ENCODE measurements at regions not wholly inside any gene's neighbourhood (a gene's known extent, or its start where the extent isn't known, plus 50 kb on each side); places are given as distances from the start of the nearest gene placed in this dataset.

DNA sequence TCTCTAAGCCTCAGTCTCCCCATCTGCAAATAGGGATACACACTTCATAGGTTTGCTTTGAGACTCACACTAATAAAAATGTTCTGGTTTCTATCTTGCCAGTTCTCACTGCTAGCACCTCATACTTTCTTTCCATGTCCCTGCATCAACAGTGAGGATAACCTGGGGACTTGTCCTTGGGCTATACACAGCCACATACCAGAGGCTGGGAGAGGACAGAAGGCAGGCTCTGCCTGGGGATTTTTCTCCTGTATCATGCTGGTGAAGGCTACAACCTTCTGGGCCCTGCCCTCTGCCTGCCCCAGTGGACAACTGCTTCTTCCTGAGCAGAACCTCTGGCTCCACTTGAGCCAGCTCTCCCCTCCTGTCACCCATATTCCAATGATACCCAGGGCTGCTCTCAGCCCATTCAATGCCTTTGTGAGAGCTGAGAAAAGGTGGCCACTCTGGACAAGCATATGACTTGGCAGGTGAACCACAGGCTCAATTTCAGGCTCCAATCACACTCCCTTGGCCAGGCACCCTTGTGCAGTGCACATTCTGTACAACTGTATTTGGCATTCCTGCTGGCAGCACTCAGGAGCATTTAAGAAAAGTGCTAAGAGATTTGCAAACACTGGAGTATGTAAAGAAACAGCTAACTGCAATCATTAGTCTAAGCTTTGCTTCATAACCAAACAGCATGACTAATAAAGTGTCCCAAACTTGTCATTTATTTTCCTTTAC is 135.8 kb upstream of the VRK1 start:
- Histone ChIP-seq H3K4ac (ENCODE audit: low read length) (no peak overlapping the region), H3K14ac (ENCODE audit: low read length) (no peak overlapping the region), H4K8ac (ENCODE audit: low read depth, low read length) (no peak overlapping the region), H2AFZ (ENCODE audit: low read length) (no peak overlapping the region), H2BK5ac (ENCODE audit: low read length) (no peak overlapping the region), H3K36me3 (replicated peaks in 1 of 2; ENCODE audit: control insufficient read depth in 2 of 2, insufficient read depth in 2 of 2, low read length in 2 of 2) (no peaks in the 10 kb centered on the region), H2BK120ac (ENCODE audit: low read depth, low read length) (no peak overlapping the region), H4K91ac (ENCODE audit: low read depth, low read length, poor library complexity) (no peak overlapping the region), H3K18ac (ENCODE audit: low read length) (no peak overlapping the region), H3K23ac (ENCODE audit: low read depth, low read length, poor library complexity) (no peak overlapping the region), H3K79me1 (ENCODE audit: low read depth, low read length) (no peaks in the 10 kb centered on the region), H3K9me3 (replicated peaks in 1 of 2; ENCODE audit: control insufficient read depth in 2 of 2, insufficient read depth in 1 of 2, low read depth in 1 of 2, low read length in 2 of 2) (peaks cover 0 to 2% of the 10 kb centered on the region in 2 donors), H3K4me3 (ENCODE audit: low read length in 2 of 2) (no peak overlapping the region), H3K9ac (ENCODE audit: low read depth, low read length, poor library complexity) (no peak overlapping the region), H2BK15ac (ENCODE audit: low read length) (no peak overlapping the region), H2BK12ac (ENCODE audit: low read length) (no peak overlapping the region), H2AK5ac (ENCODE audit: low read depth, low read length) (no peak overlapping the region), H3K4me1 (ENCODE audit: control insufficient read depth in 2 of 2, insufficient read depth in 1 of 2, low read depth in 1 of 2, low read length in 2 of 2) (peaks cover 0 to 2% of the 10 kb centered on the region in 2 donors), H3K27me3 (ENCODE audit: control insufficient read depth in 3 of 3, insufficient read depth in 3 of 3, low read depth in 1 of 3, low read length in 3 of 3) (peaks cover 0 to 8% (median 2%) of the 10 kb centered on the region in 3 experiments), H3K27ac (replicated peaks; ENCODE audit: low read length) (no peak overlapping the region), H3K4me2 (ENCODE audit: insufficient read depth, low read length, poor library complexity, severe bottlenecking) (no peak overlapping the region)
- no peak for DNase-seq (ENCODE audit: low spot score)

DNA sequence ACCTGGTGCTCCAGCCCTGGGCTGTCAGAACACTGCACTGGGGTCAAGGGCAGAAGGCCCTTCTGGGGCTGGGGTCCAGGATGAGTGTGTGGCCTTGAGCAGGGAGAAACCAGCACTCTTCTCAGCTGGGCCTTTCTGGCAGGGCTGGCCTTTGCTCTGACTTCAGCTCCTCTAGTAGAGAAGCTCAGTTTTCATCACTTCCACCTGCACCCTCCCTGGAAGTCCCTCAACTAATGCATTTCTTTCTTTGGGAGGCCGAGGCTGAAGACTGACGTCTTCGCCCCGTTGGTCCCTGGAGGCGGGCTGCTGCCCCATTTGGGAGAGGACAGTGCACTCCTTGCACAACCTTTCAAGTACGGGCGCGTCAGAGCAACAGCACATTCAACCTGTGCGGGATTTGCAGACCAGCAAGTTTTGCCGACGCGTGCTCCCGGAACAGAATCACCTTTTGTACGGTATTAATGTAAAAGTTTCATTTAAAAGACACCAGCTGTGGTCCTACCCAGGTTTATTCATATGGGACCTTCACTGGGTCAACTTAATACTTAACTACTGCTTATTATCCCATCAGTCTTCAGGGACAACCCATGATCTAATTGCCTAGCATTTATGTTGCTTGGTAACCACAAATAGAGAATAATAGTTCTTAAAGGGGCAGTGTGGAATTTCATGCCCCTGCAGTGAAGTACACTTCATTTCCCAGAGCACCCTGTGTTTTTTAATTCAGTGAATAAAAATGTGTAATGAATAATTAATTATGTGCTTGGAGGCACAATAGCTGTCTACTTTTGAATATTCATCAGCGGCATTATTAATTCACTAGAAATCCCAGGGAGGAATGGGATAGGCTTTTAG is 134.8 kb upstream of the VRK1 start:
- Histone ChIP-seq H3K9me3 (replicated peaks in 1 of 2; ENCODE audit: control insufficient read depth in 2 of 2, insufficient read depth in 1 of 2, low read depth in 1 of 2, low read length in 2 of 2) (peaks cover 0 to 2% of the 10 kb centered on the region in 2 donors), H3K9ac (ENCODE audit: low read depth, low read length, poor library complexity) (no peak overlapping the region), H3K18ac (ENCODE audit: low read length) (no peak overlapping the region), H2AFZ (ENCODE audit: low read length) (no peak overlapping the region), H2BK12ac (ENCODE audit: low read length) (no peak overlapping the region), H3K4me3 (ENCODE audit: low read length in 2 of 2) (peak overlapping the region in 1 of 2 donors; percentile 16), H3K27ac (replicated peaks; ENCODE audit: low read length) (no peak overlapping the region), H3K79me1 (ENCODE audit: low read depth, low read length) (no peaks in the 10 kb centered on the region), H3K36me3 (replicated peaks in 1 of 2; ENCODE audit: control insufficient read depth in 2 of 2, insufficient read depth in 2 of 2, low read length in 2 of 2) (no peaks in the 10 kb centered on the region), H3K4me2 (ENCODE audit: insufficient read depth, low read length, poor library complexity, severe bottlenecking) (no peak overlapping the region), H3K23ac (ENCODE audit: low read depth, low read length, poor library complexity) (no peak overlapping the region), H3K4ac (ENCODE audit: low read length) (no peak overlapping the region), H2BK15ac (ENCODE audit: low read length) (no peak overlapping the region), H3K4me1 (ENCODE audit: control insufficient read depth in 2 of 2, insufficient read depth in 1 of 2, low read depth in 1 of 2, low read length in 2 of 2) (peaks cover 0 to 2% of the 10 kb centered on the region in 2 donors), H3K27me3 (ENCODE audit: control insufficient read depth in 3 of 3, insufficient read depth in 3 of 3, low read depth in 1 of 3, low read length in 3 of 3) (peaks cover 0 to 8% (median 2%) of the 10 kb centered on the region in 3 experiments), H3K14ac (ENCODE audit: low read length) (no peak overlapping the region), H4K91ac (ENCODE audit: low read depth, low read length, poor library complexity) (no peak overlapping the region), H4K8ac (ENCODE audit: low read depth, low read length) (no peak overlapping the region), H2AK5ac (ENCODE audit: low read depth, low read length) (no peak overlapping the region), H2BK120ac (ENCODE audit: low read depth, low read length) (no peak overlapping the region), H2BK5ac (ENCODE audit: low read length) (no peak overlapping the region)
- no CpG with 5 or more reads among the region's 15 CpGs for WGBS, 2 donors (ENCODE audit: extremely low coverage in 2 of 2, insufficient read length in 2 of 2, insufficient replicate concordance in 1 of 2)
- DNase-seq (ENCODE audit: low spot score) = no peak

DNA sequence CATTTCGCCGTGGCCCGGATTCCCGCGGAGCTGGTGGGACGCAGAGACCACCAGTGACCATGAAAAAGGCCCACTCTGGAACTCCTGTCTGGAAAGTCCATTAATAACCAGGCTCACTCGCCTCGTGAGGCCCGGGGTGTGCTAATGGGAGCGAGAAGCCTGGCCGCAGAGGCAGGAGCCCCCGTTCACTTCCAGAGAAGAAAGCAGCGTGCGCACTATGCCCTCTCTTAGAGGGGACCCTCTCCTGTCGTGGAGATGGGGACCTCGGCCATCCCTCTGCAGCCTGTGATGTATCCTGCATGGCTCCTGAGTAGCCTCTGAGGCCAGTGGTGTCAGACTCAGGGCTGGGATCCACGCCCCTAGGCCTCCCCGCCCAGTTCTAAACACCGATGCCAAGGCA is 134.1 kb upstream of the VRK1 start:
- Histone ChIP-seq H2AFZ (ENCODE audit: low read length) (no peak overlapping the region), H3K9ac (ENCODE audit: low read depth, low read length, poor library complexity) (no peak overlapping the region), H3K4me2 (ENCODE audit: insufficient read depth, low read length, poor library complexity, severe bottlenecking) (no peak overlapping the region), H2BK15ac (ENCODE audit: low read length) (no peak overlapping the region), H3K79me1 (ENCODE audit: low read depth, low read length) (no peaks in the 10 kb centered on the region), H3K14ac (ENCODE audit: low read length) (no peak overlapping the region), H2BK120ac (ENCODE audit: low read depth, low read length) (no peak overlapping the region), H3K4me1 (ENCODE audit: control insufficient read depth in 2 of 2, insufficient read depth in 1 of 2, low read depth in 1 of 2, low read length in 2 of 2) (peaks cover 0 to 2% of the 10 kb centered on the region in 2 donors), H3K27ac (replicated peaks; ENCODE audit: low read length) (no peak overlapping the region), H3K18ac (ENCODE audit: low read length) (no peak overlapping the region), H2AK5ac (ENCODE audit: low read depth, low read length) (no peak overlapping the region), H3K4me3 (ENCODE audit: low read length in 2 of 2) (no peak overlapping the region), H2BK12ac (ENCODE audit: low read length) (no peak overlapping the region), H3K23ac (ENCODE audit: low read depth, low read length, poor library complexity) (no peak overlapping the region), H4K8ac (ENCODE audit: low read depth, low read length) (no peak overlapping the region), H3K4ac (ENCODE audit: low read length) (no peak overlapping the region), H3K27me3 (ENCODE audit: control insufficient read depth in 3 of 3, insufficient read depth in 3 of 3, low read depth in 1 of 3, low read length in 3 of 3) (peaks cover 0 to 8% (median 2%) of the 10 kb centered on the region in 3 experiments), H3K9me3 (replicated peaks in 1 of 2; ENCODE audit: control insufficient read depth in 2 of 2, insufficient read depth in 1 of 2, low read depth in 1 of 2, low read length in 2 of 2) (peaks cover 0 to 2% of the 10 kb centered on the region in 2 donors), H4K91ac (ENCODE audit: low read depth, low read length, poor library complexity) (no peak overlapping the region), H2BK5ac (ENCODE audit: low read length) (no peak overlapping the region), H3K36me3 (replicated peaks in 1 of 2; ENCODE audit: control insufficient read depth in 2 of 2, insufficient read depth in 2 of 2, low read length in 2 of 2) (no peaks in the 10 kb centered on the region)
- DNase-seq (ENCODE audit: low spot score) = no peak
- no CpG with 5 or more reads among the region's 19 CpGs for WGBS, 2 donors (ENCODE audit: extremely low coverage in 2 of 2, insufficient read length in 2 of 2, insufficient replicate concordance in 1 of 2)

DNA sequence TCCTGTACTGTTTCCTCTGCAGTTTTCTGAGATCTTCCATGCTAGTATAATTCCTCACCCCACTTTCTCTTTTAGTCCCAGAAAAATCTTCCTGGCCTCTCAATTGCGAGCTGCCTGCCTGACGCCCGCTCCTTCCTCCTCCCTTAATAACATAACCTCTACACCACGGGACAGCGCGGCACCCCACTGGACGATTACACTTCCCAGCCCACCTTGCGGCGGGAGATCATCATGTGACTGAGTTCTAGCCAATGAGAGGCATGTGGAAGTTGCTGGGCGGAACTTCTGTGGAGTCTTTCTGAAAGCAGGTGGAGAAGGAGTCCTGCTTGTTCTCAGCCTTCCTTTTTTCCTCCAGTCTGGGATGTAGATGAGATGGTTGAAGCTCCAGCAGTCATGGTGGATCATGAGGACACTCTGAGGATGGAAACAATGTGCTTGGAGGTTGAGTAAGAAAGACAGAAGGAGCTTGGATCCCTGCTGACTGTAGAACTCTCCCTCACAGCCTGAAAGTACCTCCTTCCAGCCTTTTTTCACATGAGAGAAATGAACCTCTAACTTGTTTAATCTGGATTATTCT is 133.6 kb upstream of the VRK1 start:
- Histone ChIP-seq H2BK12ac (ENCODE audit: low read length) (no peak overlapping the region), H2AFZ (ENCODE audit: low read length) (no peak overlapping the region), H3K14ac (ENCODE audit: low read length) (no peak overlapping the region), H4K91ac (ENCODE audit: low read depth, low read length, poor library complexity) (no peak overlapping the region), H3K23ac (ENCODE audit: low read depth, low read length, poor library complexity) (no peak overlapping the region), H3K36me3 (replicated peaks in 1 of 2; ENCODE audit: control insufficient read depth in 2 of 2, insufficient read depth in 2 of 2, low read length in 2 of 2) (no peaks in the 10 kb centered on the region), H3K4me1 (ENCODE audit: control insufficient read depth in 2 of 2, insufficient read depth in 1 of 2, low read depth in 1 of 2, low read length in 2 of 2) (peaks cover 0 to 2% of the 10 kb centered on the region in 2 donors), H3K4ac (ENCODE audit: low read length) (no peak overlapping the region), H3K18ac (ENCODE audit: low read length) (no peak overlapping the region), H3K4me3 (ENCODE audit: low read length in 2 of 2) (no peak overlapping the region), H3K27me3 (ENCODE audit: control insufficient read depth in 3 of 3, insufficient read depth in 3 of 3, low read depth in 1 of 3, low read length in 3 of 3) (peaks cover 0 to 8% (median under 1%) of the 10 kb centered on the region in 3 experiments), H3K27ac (replicated peaks; ENCODE audit: low read length) (no peak overlapping the region), H2BK120ac (ENCODE audit: low read depth, low read length) (no peak overlapping the region), H3K9ac (ENCODE audit: low read depth, low read length, poor library complexity) (no peak overlapping the region), H2BK5ac (ENCODE audit: low read length) (no peak overlapping the region), H3K79me1 (ENCODE audit: low read depth, low read length) (no peaks in the 10 kb centered on the region), H3K4me2 (ENCODE audit: insufficient read depth, low read length, poor library complexity, severe bottlenecking) (no peak overlapping the region), H4K8ac (ENCODE audit: low read depth, low read length) (no peak overlapping the region), H3K9me3 (replicated peaks in 1 of 2; ENCODE audit: control insufficient read depth in 2 of 2, insufficient read depth in 1 of 2, low read depth in 1 of 2, low read length in 2 of 2) (peaks cover 0 to 2% of the 10 kb centered on the region in 2 donors), H2AK5ac (ENCODE audit: low read depth, low read length) (no peak overlapping the region), H2BK15ac (ENCODE audit: low read length) (no peak overlapping the region)
- no peak for DNase-seq (ENCODE audit: low spot score)
- no CpG with 5 or more reads among the region's 10 CpGs for WGBS, 2 donors (ENCODE audit: extremely low coverage in 2 of 2, insufficient read length in 2 of 2, insufficient replicate concordance in 1 of 2)

Data from neuronal stem cell (in vitro differentiated cells).